OCI-LY1 (cell line): ENCODE measurements at regions not wholly inside any gene's neighbourhood (a gene's known extent, or its start where the extent isn't known, plus 50 kb on each side); places are given as distances from the start of the nearest gene placed in this dataset.

Source experiments
- H2AFZ ChIP-seq: fragments of 200-600 bp; sonication (generic), shearing (Covaris generic); 2 replicates; pipeline ENCODE4 v1.6.0; 2014; ENCODE audit warnings: antibody characterized with exemption, mild to moderate bottlenecking, low read length
- H3F3A ChIP-seq: fragments of 200-600 bp; sonication (generic), shearing (Covaris generic); 2 replicates; pipeline ENCODE4 v1.6.0; 2014; ENCODE audit warnings: mild to moderate bottlenecking, antibody characterized with exemption, low read length, moderate library complexity; ENCODE audit not compliant: insufficient read depth
- H3K27ac ChIP-seq: fragments of 200-600 bp; sonication (generic); 2 replicates; pipeline ENCODE4 v1.5.1; 2014; ENCODE audit warnings: low read length, mixed run types, mild to moderate bottlenecking, low read depth; ENCODE audit not compliant: poor library complexity, severe bottlenecking
- H3K27me3 ChIP-seq: fragments of 200-600 bp; sonication (generic); 2 replicates; pipeline ENCODE4 v1.6.0; 2014; ENCODE audit warnings: antibody characterized with exemption, mild to moderate bottlenecking, low read length, moderate library complexity; ENCODE audit not compliant: insufficient read depth
- H3K36me3 ChIP-seq: fragments of 200-600 bp; sonication (generic); 2 replicates; pipeline ENCODE4 v1.6.1; 2014; ENCODE audit warnings: mild to moderate bottlenecking, antibody characterized with exemption, low read length, moderate library complexity, mixed read lengths; ENCODE audit not compliant: insufficient read depth
- H3K4me1 ChIP-seq: fragments of 200-600 bp; sonication (generic); 2 replicates; pipeline ENCODE4 v1.5.1; 2014; ENCODE audit warnings: mild to moderate bottlenecking, low read length, moderate library complexity; ENCODE audit not compliant: insufficient read depth, severe bottlenecking
- H3K4me2 ChIP-seq: fragments of 200-600 bp; sonication (generic), shearing (Covaris generic); 2 replicates; pipeline ENCODE4 v1.6.1; 2014; ENCODE audit warnings: low read length
- H3K4me3 ChIP-seq: fragments of 200-600 bp; sonication (generic); 2 replicates; pipeline ENCODE4 v1.5.1; 2014; ENCODE audit warnings: low read length, low read depth, mild to moderate bottlenecking, mixed read lengths; ENCODE audit not compliant: poor library complexity, severe bottlenecking
- H3K79me2 ChIP-seq: fragments of 200-600 bp; shearing (Covaris generic); 2 replicates; pipeline ENCODE4 v1.6.1; 2016; ENCODE audit warnings: mixed run types, low read length, mixed read lengths; ENCODE audit not compliant: insufficient read depth
- H3K9ac ChIP-seq: fragments of 200-600 bp; sonication (generic), shearing (Covaris generic); 2 replicates; pipeline ENCODE4 v1.6.1; 2014; ENCODE audit warnings: mild to moderate bottlenecking, low read length, mixed read lengths
- H3K9me2 ChIP-seq: fragments of 200-600 bp; sonication (generic), shearing (Covaris generic); 2 replicates; pipeline ENCODE4 v1.6.1; 2014; ENCODE audit warnings: low read depth, mild to moderate bottlenecking, low read length, mixed read lengths
- H3K9me3 ChIP-seq: fragments of 200-600 bp; shearing (Covaris generic); 2 replicates; pipeline ENCODE4 v1.6.1; 2014; ENCODE audit warnings: low read length, mixed read lengths
- H4K20me1 ChIP-seq: fragments of 200-600 bp; sonication (generic), shearing (Covaris generic); 2 replicates; pipeline ENCODE4 v1.6.0; 2016; ENCODE audit warnings: mild to moderate bottlenecking, low read length; ENCODE audit not compliant: insufficient read depth
- CTCF ChIP-seq: fragments of 200-600 bp; sonication (generic), shearing (Covaris generic); IDR thresholded peaks from 2 replicates; pipeline ENCODE4 v1.5.1; 2017; ENCODE audit warnings: mild to moderate bottlenecking, antibody characterized with exemption, low read length, moderate library complexity, mixed read lengths
- EZH2 ChIP-seq: fragments of 200-600 bp; sonication (generic), shearing (Covaris generic); IDR thresholded peaks from 2 replicates; pipeline ENCODE4 v1.8.0; 2017; ENCODE audit warnings: borderline replicate concordance, mixed run types, mild to moderate bottlenecking, antibody characterized with exemption, low read length, moderate library complexity, mixed read lengths

- no peak for TF ChIP-seq EZH2
- TF ChIP-seq CTCF: no peak
- H3K9me2 ChIP-seq: no peaks in the 10 kb centered on the region
These were observed 553.0 kb upstream of the ADGRB3 start for GRCh38 chr6:68082086-68082485.

GRCh38 chr6:68080074-68080473, 555.0 kb upstream of the ADGRB3 start:
- Histone ChIP-seq H3K4me2 (no peak overlapping the region), H3K4me1 (no peaks in the 10 kb centered on the region), H3K4me3 (no peak overlapping the region), H3K27me3 (no peaks in the 10 kb centered on the region), H3K9me2 (no peaks in the 10 kb centered on the region), H3K79me2 (no peaks in the 10 kb centered on the region), H2AFZ (no peak overlapping the region), H3F3A (no peaks in the 10 kb centered on the region), H3K36me3 (no peaks in the 10 kb centered on the region), H3K9me3 (no peaks in the 10 kb centered on the region), H3K9ac (no peak overlapping the region), H4K20me1 (no peaks in the 10 kb centered on the region), H3K27ac (no peak overlapping the region)
- TF ChIP-seq CTCF (no peak), EZH2 (no peak)

More at GRCh38 chr6:68082086-68082485, 553.0 kb upstream of the ADGRB3 start:
- H4K20me1 ChIP-seq: no peaks in the 10 kb centered on the region
- H3K79me2 ChIP-seq: no peaks in the 10 kb centered on the region
- H3K9ac ChIP-seq: no peak overlapping the region
- no peak overlapping the region for H3K4me2 ChIP-seq
- H3K27ac ChIP-seq: no peak overlapping the region
- no peaks in the 10 kb centered on the region for H3K9me3 ChIP-seq
- no peaks in the 10 kb centered on the region for H3F3A ChIP-seq
- peaks cover 11% of the 10 kb centered on the region for H3K4me1 ChIP-seq
- H3K36me3 ChIP-seq: no peaks in the 10 kb centered on the region
- no peak overlapping the region for H3K4me3 ChIP-seq
- no peak overlapping the region for H2AFZ ChIP-seq
- no peaks in the 10 kb centered on the region for H3K27me3 ChIP-seq

GRCh38 chr6:68077661-68078060, 557.4 kb upstream of the ADGRB3 start:
- Histone ChIP-seq H3K36me3 (no peaks in the 10 kb centered on the region), H3K4me1 (no peaks in the 10 kb centered on the region), H4K20me1 (no peaks in the 10 kb centered on the region), H3K4me3 (no peak overlapping the region), H3K27me3 (no peaks in the 10 kb centered on the region), H3K4me2 (no peak overlapping the region), H3K9me2 (no peaks in the 10 kb centered on the region), H3K9ac (no peak overlapping the region), H3F3A (no peaks in the 10 kb centered on the region), H3K9me3 (no peaks in the 10 kb centered on the region), H2AFZ (no peak overlapping the region), H3K27ac (no peak overlapping the region), H3K79me2 (no peaks in the 10 kb centered on the region)
- no peak for TF ChIP-seq EZH2
- TF ChIP-seq CTCF: no peak
